ENCODE measurements at regions not wholly inside any gene's neighbourhood (a gene's known extent, or its start where the extent isn't known, plus 50 kb on each side); places are given as distances from the start of the nearest gene placed in this dataset.
"Not testable (repeated sequence)": the region's sequence is repeated elsewhere in the genome, so short reads cannot be mapped to it uniquely, and the experiment has no call there.

GRCh38 chr4:19216476-19216875, 1035.2 kb upstream of the SLIT2 start:
- no peak for DNase-seq (ENCODE audit: low read depth, low spot score)
- POLR2A ChIA-PET: no interaction called here
- no peak for TF ChIP-seq CTCF (IDR thresholded peaks at IDR 0.05; ENCODE audit: insufficient read depth, low read length, missing control alignments)
- H3K4me3 ChIP-seq (ENCODE audit: low read depth, low read length): no peak overlapping the region
- CTCF ChIA-PET: no interaction called here

GRCh38 chr4:19214591-19215186, 1037.0 kb upstream of the SLIT2 start:
- POLR2A ChIA-PET: no interaction called here
- CTCF ChIA-PET: interaction anchor here (0.9 kb wide), 1 partner anchor 10 kb away, joined by 3 read pairs; no protein-coding TSS in a partner anchor
- no peak overlapping the region for H3K4me3 ChIP-seq (ENCODE audit: low read depth, low read length)
- DNase-seq (ENCODE audit: low read depth, low spot score): no peak
- no peak for TF ChIP-seq CTCF (IDR thresholded peaks at IDR 0.05; ENCODE audit: insufficient read depth, low read length, missing control alignments)

GRCh38 chr4:19213388-19213787, 1038.3 kb upstream of the SLIT2 start:
- POLR2A ChIA-PET: no interaction called here
- H3K4me3 ChIP-seq (ENCODE audit: low read depth, low read length): no peak overlapping the region
- no peak for DNase-seq (ENCODE audit: low read depth, low spot score)
- no peak for TF ChIP-seq CTCF (IDR thresholded peaks at IDR 0.05; ENCODE audit: insufficient read depth, low read length, missing control alignments)
- CTCF ChIA-PET: interaction anchor here (0.6 kb wide), 1 partner anchor 10 kb away, joined by 3 read pairs; no protein-coding TSS in a partner anchor

GRCh38 chr4:19205853-19206252, 1045.9 kb upstream of the SLIT2 start:
- CTCF ChIA-PET: no interaction called here
- POLR2A ChIA-PET: no interaction called here
- DNase-seq (ENCODE audit: low read depth, low spot score): no peak
- TF ChIP-seq CTCF (IDR thresholded peaks at IDR 0.05; ENCODE audit: insufficient read depth, low read length, missing control alignments): no peak
- no peak overlapping the region for H3K4me3 ChIP-seq (ENCODE audit: low read depth, low read length)

- POLR2A ChIA-PET; CTCF ChIA-PET; H3K4me3 ChIP-seq (ENCODE audit: low read depth, low read length); DNase-seq (ENCODE audit: low read depth, low spot score): not testable (repeated sequence)
These were observed 1053.9 kb upstream of the SLIT2 start for GRCh38 chr4:19197838-19198237.

- POLR2A ChIA-PET: no interaction called here
- DNase-seq (ENCODE audit: low read depth, low spot score): no peak
- no peak for TF ChIP-seq CTCF (IDR thresholded peaks at IDR 0.05; ENCODE audit: insufficient read depth, low read length, missing control alignments)
- H3K4me3 ChIP-seq (ENCODE audit: low read depth, low read length): no peak overlapping the region
- CTCF ChIA-PET: no interaction called here
These were observed 1056.0 kb upstream of the SLIT2 start for GRCh38 chr4:19195696-19196095.

GRCh38 chr4:19194672-19195071, 1057.0 kb upstream of the SLIT2 start:
- DNase-seq (ENCODE audit: low read depth, low spot score): no peak
- no peak overlapping the region for H3K4me3 ChIP-seq (ENCODE audit: low read depth, low read length)
- TF ChIP-seq CTCF (IDR thresholded peaks at IDR 0.05; ENCODE audit: insufficient read depth, low read length, missing control alignments): no peak
- ChIA-PET CTCF (no interaction called here), POLR2A (no interaction called here)

All from AG04449 (cell line).